ENCODE measurements at regions not wholly inside any gene's neighbourhood (a gene's known extent, or its start where the extent isn't known, plus 50 kb on each side); places are given as distances from the start of the nearest gene placed in this dataset.

DNA sequence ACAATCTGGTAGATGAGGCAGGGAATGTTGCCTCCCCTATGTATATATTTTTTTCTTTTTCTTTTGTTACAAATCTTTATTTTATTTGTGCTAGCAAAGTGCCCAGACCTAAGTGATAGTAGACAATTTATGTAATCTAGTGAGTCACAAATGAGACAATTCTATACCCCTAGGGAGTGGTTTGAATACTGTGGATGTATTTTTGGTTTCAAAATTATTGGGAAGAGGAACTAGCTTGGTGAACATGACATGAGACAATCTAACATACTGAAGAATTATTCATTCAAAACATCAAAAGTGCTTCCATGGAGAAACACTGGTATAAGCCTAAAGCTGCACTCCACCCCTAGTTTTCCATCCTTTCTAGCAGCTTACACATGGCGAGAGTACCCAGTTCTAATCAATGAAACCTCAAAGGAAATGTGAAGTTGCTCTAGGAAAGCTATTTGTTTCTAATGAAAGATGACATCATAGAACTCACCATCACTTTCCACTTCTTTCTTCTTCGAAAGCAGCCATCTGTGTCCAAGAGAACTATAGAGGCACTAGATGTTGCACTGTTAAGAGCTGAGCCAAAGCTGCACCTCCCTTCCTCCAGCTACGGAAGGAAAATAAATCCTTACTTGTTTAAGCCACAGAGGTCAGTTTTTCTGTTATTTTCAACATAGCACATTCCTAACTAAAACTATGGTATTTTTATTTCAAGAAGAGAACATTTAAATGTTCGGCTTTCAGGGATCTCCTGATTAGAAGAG lies 764.6 kb downstream of the LTN1 start:
- Histone ChIP-seq H3K4me1 (peaks cover 0 to 30% (median 0%) of the 10 kb centered on the region in 9 donors), H3K36me3 (no peaks in the 10 kb centered on the region), H3K4me3 (no peak overlapping the region), H3K9me3 (no peaks in the 10 kb centered on the region), H3K27ac (no peak overlapping the region), H3K27me3 (no peaks in the 10 kb centered on the region)
- 63 to 73% methylated on average over 4 of the region's 4 CpGs for WGBS, 2 donors
- TF ChIP-seq, protein P1, sequence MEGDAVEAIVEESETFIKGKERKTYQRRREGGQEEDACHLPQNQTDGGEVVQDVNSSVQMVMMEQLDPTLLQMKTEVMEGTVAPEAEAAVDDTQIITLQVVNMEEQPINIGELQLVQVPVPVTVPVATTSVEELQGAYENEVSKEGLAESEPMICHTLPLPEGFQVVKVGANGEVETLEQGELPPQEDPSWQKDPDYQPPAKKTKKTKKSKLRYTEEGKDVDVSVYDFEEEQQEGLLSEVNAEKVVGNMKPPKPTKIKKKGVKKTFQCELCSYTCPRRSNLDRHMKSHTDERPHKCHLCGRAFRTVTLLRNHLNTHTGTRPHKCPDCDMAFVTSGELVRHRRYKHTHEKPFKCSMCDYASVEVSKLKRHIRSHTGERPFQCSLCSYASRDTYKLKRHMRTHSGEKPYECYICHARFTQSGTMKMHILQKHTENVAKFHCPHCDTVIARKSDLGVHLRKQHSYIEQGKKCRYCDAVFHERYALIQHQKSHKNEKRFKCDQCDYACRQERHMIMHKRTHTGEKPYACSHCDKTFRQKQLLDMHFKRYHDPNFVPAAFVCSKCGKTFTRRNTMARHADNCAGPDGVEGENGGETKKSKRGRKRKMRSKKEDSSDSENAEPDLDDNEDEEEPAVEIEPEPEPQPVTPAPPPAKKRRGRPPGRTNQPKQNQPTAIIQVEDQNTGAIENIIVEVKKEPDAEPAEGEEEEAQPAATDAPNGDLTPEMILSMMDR (IDR thresholded peaks at IDR 0.05), result no peak
- ATAC-seq (peak in 1 of 8 donors; percentile 17), DNase-seq (no peak)
- intact Hi-C loops (cut with DNase I), result no loop called here

DNA sequence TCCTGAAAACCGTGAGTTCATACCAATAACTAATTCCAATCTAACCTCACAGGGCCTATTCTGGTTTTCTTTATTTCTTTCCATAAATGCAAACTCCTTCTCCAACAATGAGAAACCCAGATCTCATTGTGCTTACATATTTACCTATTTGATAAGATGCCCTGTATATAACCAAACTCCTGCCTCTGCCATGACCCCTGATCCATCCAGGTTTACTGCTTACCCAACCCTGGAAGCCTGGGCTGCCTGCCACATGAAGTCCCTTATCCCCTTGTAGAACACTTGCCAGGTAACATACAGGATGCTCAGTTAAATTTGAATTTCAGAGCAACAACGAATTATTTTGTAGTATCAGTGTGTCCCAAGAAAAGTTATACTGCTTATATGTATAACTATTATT lies 766.1 kb downstream of the LTN1 start:
- no peaks in the 10 kb centered on the region for H3K36me3 ChIP-seq
- H3K4me3 ChIP-seq, result no peak overlapping the region
- intact Hi-C loops (cut with DNase I), result no loop called here
- no peaks in the 10 kb centered on the region for H3K27me3 ChIP-seq
- ATAC-seq (no peak), DNase-seq (no peak)
- H3K9me3 ChIP-seq, result no peaks in the 10 kb centered on the region
- peaks cover 0 to 30% (median 0%) of the 10 kb centered on the region in 9 donors for H3K4me1 ChIP-seq
- 88 to 90% methylated on average over 2 of the region's 2 CpGs for WGBS, 2 donors
- H3K27ac ChIP-seq, result no peak overlapping the region
- TF ChIP-seq, protein P1 (IDR thresholded peaks at IDR 0.05), result no peak

DNA sequence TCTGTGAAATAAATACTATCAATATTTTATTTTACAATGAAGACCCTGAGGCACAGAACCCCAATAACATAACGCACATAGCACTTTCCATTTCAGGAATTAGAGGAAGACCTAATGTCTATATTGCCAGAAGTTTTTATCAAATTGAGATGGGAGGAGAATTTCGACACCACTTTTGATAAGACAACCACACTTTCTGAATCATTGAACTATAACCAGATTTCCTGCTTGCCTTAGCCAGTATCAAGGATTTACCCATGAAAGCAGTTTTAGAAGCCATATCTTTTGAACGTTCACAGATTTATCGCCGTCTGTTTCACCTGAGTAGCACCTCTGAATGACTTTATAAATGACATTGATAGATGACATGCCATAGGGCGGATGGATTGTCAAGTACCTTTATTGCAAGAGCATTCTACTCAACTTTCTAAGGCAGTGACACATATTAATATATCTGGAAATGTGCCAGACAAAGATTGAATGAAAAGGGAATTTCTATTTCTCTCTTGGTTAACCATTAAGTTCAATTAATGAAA lies 768.4 kb downstream of the LTN1 start:
- 81 to 85% methylated on average over 6 of the region's 6 CpGs for WGBS, 2 donors
- H3K36me3 ChIP-seq, result no peaks in the 10 kb centered on the region
- TF ChIP-seq, protein P1 (IDR thresholded peaks at IDR 0.05), result no peak
- intact Hi-C loops (cut with DNase I), result no loop called here
- peaks cover 0 to 17% (median 6%) of the 10 kb centered on the region in 9 donors for H3K4me1 ChIP-seq
- DNase-seq, result no peak
- no peak for ATAC-seq
- H3K27ac ChIP-seq, result no peak overlapping the region
- no peaks in the 10 kb centered on the region for H3K27me3 ChIP-seq
- H3K4me3 ChIP-seq, result no peak overlapping the region
- H3K9me3 ChIP-seq, result no peaks in the 10 kb centered on the region

DNA sequence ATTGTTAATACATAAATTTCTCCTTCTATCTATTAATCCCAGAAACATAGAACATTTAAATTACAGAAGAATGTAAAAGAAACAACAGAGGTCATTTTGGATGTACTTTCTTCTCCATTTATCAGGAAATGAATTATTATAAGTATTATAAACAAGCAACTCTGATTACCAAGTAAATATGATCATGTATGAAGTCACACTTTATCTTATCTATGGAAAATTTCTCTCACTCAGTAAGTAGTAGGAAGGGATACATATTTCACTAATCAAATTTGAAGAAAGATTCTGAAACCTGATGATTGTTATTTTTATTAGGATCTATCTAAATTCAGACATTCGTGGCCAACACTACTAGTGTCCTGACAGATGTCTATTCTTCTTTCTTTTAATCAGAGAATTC lies 770.7 kb downstream of the LTN1 start:
- Histone ChIP-seq H3K27ac (no peak overlapping the region), H3K36me3 (no peaks in the 10 kb centered on the region), H3K4me3 (no peak overlapping the region), H3K27me3 (no peaks in the 10 kb centered on the region), H3K9me3 (no peaks in the 10 kb centered on the region), H3K4me1 (peaks cover 0 to 9% (median 5%) of the 10 kb centered on the region in 9 donors)
- WGBS, 2 donors, result 76 to 83% methylated on average over 1 of the region's 1 CpG
- no peak for DNase-seq
- no peak for ATAC-seq
- intact Hi-C loops (cut with DNase I), result no loop called here
- TF ChIP-seq, protein P1 (IDR thresholded peaks at IDR 0.05), result no peak

Data from heart right ventricle (tissue), 16 donors.